DND-41 (cell line): ENCODE measurements at regions not wholly inside any gene's neighbourhood (a gene's known extent, or its start where the extent isn't known, plus 50 kb on each side); places are given as distances from the start of the nearest gene placed in this dataset.

Experiments
- CTCF ChIP-seq: IDR thresholded peaks from 2 replicates; pipeline ENCODE4 v1.5.1; 2012; ENCODE audit warnings: borderline replicate concordance, low read length, moderate library complexity, mild to moderate bottlenecking; ENCODE audit not compliant: poor library complexity, severe bottlenecking; ENCODE audit errors: extremely low read depth
- EZH2 ChIP-seq: IDR thresholded peaks from 3 replicates; pipeline ENCODE4 v1.6.1; 2012; ENCODE audit warnings: borderline replicate concordance, low read depth, mild to moderate bottlenecking, moderate library complexity, low read length, inconsistent platforms; ENCODE audit not compliant: severe bottlenecking

GRCh38 chr4:144411700-144412099 is 234.3 kb upstream of the HHIP start:
- TF ChIP-seq CTCF (no peak), EZH2 (no peak)
